Astrocyte of the cerebellum (primary cell): ENCODE measurements at regions not wholly inside any gene's neighbourhood (a gene's known extent, or its start where the extent isn't known, plus 50 kb on each side); places are given as distances from the start of the nearest gene placed in this dataset.

ENCODE experiments used
- DNase-seq: peaks from one replicate; pipeline ENCODE4 v3.0.0-alpha.2; 2011; ENCODE audit warnings: low read depth
- H3K4me3 ChIP-seq: 2 replicates; pipeline ENCODE4 v1.5.1; 2011; ENCODE audit warnings: mild to moderate bottlenecking, low read depth, low read length, moderate library complexity
- CTCF ChIP-seq: IDR thresholded peaks from 2 replicates; pipeline ENCODE4 v1.5.1; 2012; ENCODE audit warnings: low read length, low read depth, moderate library complexity, mild to moderate bottlenecking; ENCODE audit errors: missing control alignments
- in situ Hi-C: cut with HindIII; loops from 2 replicates; pipeline ENCODE4 v1.10.0; 2017; ENCODE audit warnings: low sequenced_read_pairs

- no peak for DNase-seq
- in situ Hi-C loops = no loop called here
- no peak overlapping the region for H3K4me3 ChIP-seq
- TF ChIP-seq CTCF = no peak
Measured at GRCh38 chr6:23736577-23736976, 389.4 kb upstream of the NRSN1 start.

GRCh38 chr6:23747239-23747638, 378.8 kb upstream of the NRSN1 start:
- no peak for DNase-seq
- TF ChIP-seq CTCF = no peak
- no peak overlapping the region for H3K4me3 ChIP-seq
- in situ Hi-C loops = no loop called here

GRCh38 chr6:23752414-23752813, 373.6 kb upstream of the NRSN1 start:
- in situ Hi-C loops = no loop called here
- TF ChIP-seq CTCF = no peak
- no peak overlapping the region for H3K4me3 ChIP-seq
- DNase-seq = no peak

GRCh38 chr6:23754197-23754596, 371.8 kb upstream of the NRSN1 start:
- TF ChIP-seq CTCF = no peak
- no peak overlapping the region for H3K4me3 ChIP-seq
- no peak for DNase-seq
- in situ Hi-C loops = no loop called here

- peak; percentile 9 for DNase-seq
- TF ChIP-seq CTCF = no peak
- H3K4me3 ChIP-seq = no peak overlapping the region
- in situ Hi-C loops = no loop called here
Measured at GRCh38 chr6:23775127-23775526, 350.9 kb upstream of the NRSN1 start.

DNA sequence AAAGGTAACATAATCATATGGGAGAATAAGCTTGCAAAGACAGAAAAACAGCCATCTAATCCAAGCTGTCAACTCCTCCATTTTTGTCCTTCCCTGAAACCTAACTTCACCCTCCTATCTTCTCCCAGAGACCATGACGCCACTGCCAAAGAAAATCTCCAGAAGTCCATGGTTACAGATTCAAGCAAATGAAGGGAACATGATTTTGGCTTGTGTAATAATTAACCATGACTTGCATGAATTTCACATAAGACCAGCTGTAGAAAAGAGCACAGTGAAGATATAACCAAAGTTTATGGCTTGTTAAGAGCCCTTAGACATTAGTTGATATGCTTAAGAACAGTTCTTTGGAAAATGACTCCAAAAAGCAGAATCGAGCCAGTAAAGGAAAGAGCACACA, 342.1 kb upstream of the NRSN1 start:
- no peak overlapping the region for H3K4me3 ChIP-seq
- DNase-seq = no peak
- no peak for TF ChIP-seq CTCF
- in situ Hi-C loops = no loop called here
